K562 (cell line): ENCODE measurements at regions not wholly inside any gene's neighbourhood (a gene's known extent, or its start where the extent isn't known, plus 50 kb on each side); places are given as distances from the start of the nearest gene placed in this dataset.
A peak's percentile ranks its signal among the peaks of the same experiment; 100 is the strongest.

Experiments used
- AFF1 ChIP-seq, 2 experiments: fragments of 450-650 bp; IDR thresholded peaks; 2 replicates each; pipeline ENCODE4 v1.6.1; 2018; ENCODE audit warnings: mild to moderate bottlenecking in 2 of 2, low read depth in 1 of 2; ENCODE audit not compliant: partially characterized antibody in 2 of 2
- CBX3 ChIP-seq, 2 experiments: IDR thresholded peaks; 1 replicate in 1 of 2; 2 replicates in 1 of 2; pipeline ENCODE4 v1.6.1; 2012; ENCODE audit warnings: inconsistent platforms in 2 of 2, low read length in 2 of 2, borderline replicate concordance in 1 of 2, control low read depth in 1 of 2
- CLOCK ChIP-seq: fragments of 250-450 bp; sonication (Bioruptor Pico); IDR thresholded peaks from 2 replicates; pipeline ENCODE4 v1.4.0; 2020; ENCODE audit warnings: mild to moderate bottlenecking, moderate library complexity, borderline replicate concordance
- GABPB2 ChIP-seq: fragments of 250-450 bp; sonication (Bioruptor Pico); conservative IDR thresholded peaks from 2 replicates; pipeline ENCODE4 v1.5.1; 2021; ENCODE audit warnings: mild to moderate bottlenecking
- HES1 ChIP-seq: fragments of 450-650 bp; IDR thresholded peaks from 2 replicates; pipeline ENCODE4 v1.6.1; 2016; ENCODE audit warnings: low read depth, mild to moderate bottlenecking, moderate library complexity
- HNRNPK ChIP-seq: fragments of 200-400 bp; formaldehyde crosslinking; IDR thresholded peaks from one replicate; pipeline ENCODE4 v1.6.1; 2018; ENCODE audit warnings: mild to moderate bottlenecking, low read depth, low read length; ENCODE audit not compliant: poor library complexity, severe bottlenecking
- KDM5B ChIP-seq: fragments of 200-600 bp; sonication (generic); IDR thresholded peaks from 2 replicates; pipeline ENCODE4 v1.6.1; 2012; ENCODE audit warnings: low read depth, mild to moderate bottlenecking, moderate library complexity, low read length, control low read depth, inconsistent platforms; ENCODE audit not compliant: insufficient replicate concordance
- MCM5 ChIP-seq: fragments of 450-650 bp; IDR thresholded peaks from 2 replicates; pipeline ENCODE4 v1.6.1; 2016; ENCODE audit warnings: low read depth
- MTA2 ChIP-seq: fragments of 450-650 bp; IDR thresholded peaks from 2 replicates; pipeline ENCODE4 v1.6.1; 2016; ENCODE audit warnings: low read depth
- NFATC3 ChIP-seq: fragments of 450-650 bp; IDR thresholded peaks from 2 replicates; pipeline ENCODE4 v1.6.1; 2017; ENCODE audit warnings: mild to moderate bottlenecking
- NFXL1 ChIP-seq: fragments of 450-650 bp; formaldehyde crosslinking; IDR thresholded peaks from 2 replicates; pipeline ENCODE4 v1.4.0; 2021; ENCODE audit warnings: mild to moderate bottlenecking
- OTX1 ChIP-seq: fragments of 450-650 bp; formaldehyde crosslinking; IDR thresholded peaks from 2 replicates; pipeline ENCODE4 v1.4.0; 2022; ENCODE audit warnings: mild to moderate bottlenecking
- PCBP2 ChIP-seq: fragments of 200-400 bp; formaldehyde crosslinking; IDR thresholded peaks from 2 replicates; pipeline ENCODE4 v1.6.1; 2018; ENCODE audit warnings: low read length, low read depth, mild to moderate bottlenecking, moderate library complexity; ENCODE audit not compliant: poor library complexity, severe bottlenecking
- RBBP5 ChIP-seq: fragments of 200-600 bp; sonication (generic); IDR thresholded peaks from 2 replicates; pipeline ENCODE4 v1.6.1; 2012; ENCODE audit warnings: borderline replicate concordance, mild to moderate bottlenecking, low read length, control low read depth, inconsistent platforms; ENCODE audit not compliant: insufficient read depth, poor library complexity, severe bottlenecking
- RUNX1 ChIP-seq: sonication (generic); IDR thresholded peaks from 2 replicates; pipeline ENCODE4 v1.6.1; 2016; ENCODE audit warnings: antibody characterized with exemption, low read depth
- SPI1 ChIP-seq: IDR thresholded peaks from 2 replicates; pipeline ENCODE4 v1.6.1; 2011; ENCODE audit warnings: low read depth, low read length, control low read depth, borderline replicate concordance
- STAT5A ChIP-seq: IDR thresholded peaks from 2 replicates; pipeline ENCODE4 v1.6.1; 2012; ENCODE audit warnings: low read length, inconsistent platforms, borderline replicate concordance
- YBX1 ChIP-seq: fragments of 450-650 bp; IDR thresholded peaks from 2 replicates; pipeline ENCODE4 v1.7.1; 2016; ENCODE audit warnings: mild to moderate bottlenecking
- ZC3H8 ChIP-seq: fragments of 450-650 bp; IDR thresholded peaks from 2 replicates; pipeline ENCODE4 v1.6.1; 2017
- ZNF253 ChIP-seq: fragments of 250-450 bp; sonication (Bioruptor Pico); conservative IDR thresholded peaks from 2 replicates; pipeline ENCODE4 v1.6.1; 2021; ENCODE audit warnings: mild to moderate bottlenecking
- ZNF445 ChIP-seq: fragments of 250-450 bp; sonication (Bioruptor Pico); IDR thresholded peaks from 2 replicates; pipeline ENCODE4 v1.4.0; 2020; ENCODE audit warnings: low read depth, mild to moderate bottlenecking, moderate library complexity
- ZNF583 ChIP-seq: fragments of 250-450 bp; sonication (Bioruptor Pico); IDR thresholded peaks from 2 replicates; pipeline ENCODE4 v1.4.0; 2020
- ZNF75A ChIP-seq: fragments of 450-650 bp; formaldehyde crosslinking; IDR thresholded peaks from 2 replicates; pipeline ENCODE4 v1.4.0; 2020; ENCODE audit warnings: mild to moderate bottlenecking

GRCh38 chr6:27688014-27688586 lies 215.2 kb upstream of the ZNF184 start (continued):
- TF ChIP-seq ZNF75A = no peak
- peak; percentile 66 for TF ChIP-seq HES1
- TF ChIP-seq MTA2 = 0 out of 2 replicates have a peak, but pooled peaks have one; percentile 34
- no peak; the same call in 1 of the 2 replicates for TF ChIP-seq GABPB2 (CRISPR knock-in tag)
- 0 out of 2 replicates have a peak, but pooled peaks have one; percentile 71 for TF ChIP-seq RUNX1
- TF ChIP-seq CLOCK (CRISPR knock-in tag) = no peak
- TF ChIP-seq ZC3H8 = no peak
- peak; percentile 48; the same call in 1 of the 2 replicates for TF ChIP-seq STAT5A
- no peak for TF ChIP-seq YBX1
- TF ChIP-seq NFATC3 = 0 out of 2 replicates have a peak, but pooled peaks have one; percentile 19
- no peak for TF ChIP-seq HNRNPK
- no peak for TF ChIP-seq ZNF445 (CRISPR knock-in tag)
- TF ChIP-seq MCM5 = no peak
- peak in 1 of 2 experiments; percentile 86; a peak in 2 of 3 replicates for TF ChIP-seq CBX3 (IDR thresholded peaks at IDR 0.05; ENCODE audit: borderline replicate concordance in 1 of 2, low read length in 2 of 2)
- no peak for TF ChIP-seq OTX1 (CRISPR knock-in tag)
- TF ChIP-seq ZNF583 (CRISPR knock-in tag) = no peak
- peak; percentile 80; the same call in 1 of the 2 replicates for TF ChIP-seq ZNF253
- no peak for TF ChIP-seq SPI1
- peak; percentile 27 for TF ChIP-seq KDM5B
- peak; percentile 61 for TF ChIP-seq RBBP5
- TF ChIP-seq PCBP2 = no peak
- TF ChIP-seq AFF1 (IDR thresholded peaks at IDR 0.05; ENCODE audit: low read depth in 1 of 2, partially characterized antibody in 2 of 2) = peak; percentile 44 to 87
- no peak for TF ChIP-seq NFXL1 (CRISPR knock-in tag)
